OCI-LY7 (cell line): ENCODE measurements at regions not wholly inside any gene's neighbourhood (a gene's known extent, or its start where the extent isn't known, plus 50 kb on each side); places are given as distances from the start of the nearest gene placed in this dataset.

Source experiments
- EZH2phosphoT487 ChIP-seq: fragments of 200-600 bp; sonication (generic); IDR thresholded peaks from 2 replicates; pipeline ENCODE4 v1.6.1; 2018; ENCODE audit warnings: low read depth, borderline replicate concordance, mild to moderate bottlenecking, mixed run types, antibody characterized with exemption, low read length, moderate library complexity, mixed read lengths
- TF ChIP-seq, protein P1 (sequence below): fragments of 200-600 bp; sonication (generic); conservative IDR thresholded peaks from 2 replicates; pipeline ENCODE4 v1.5.1; 2014; ENCODE audit warnings: mild to moderate bottlenecking, antibody characterized with exemption, low read length, moderate library complexity, mixed read lengths

DNA sequence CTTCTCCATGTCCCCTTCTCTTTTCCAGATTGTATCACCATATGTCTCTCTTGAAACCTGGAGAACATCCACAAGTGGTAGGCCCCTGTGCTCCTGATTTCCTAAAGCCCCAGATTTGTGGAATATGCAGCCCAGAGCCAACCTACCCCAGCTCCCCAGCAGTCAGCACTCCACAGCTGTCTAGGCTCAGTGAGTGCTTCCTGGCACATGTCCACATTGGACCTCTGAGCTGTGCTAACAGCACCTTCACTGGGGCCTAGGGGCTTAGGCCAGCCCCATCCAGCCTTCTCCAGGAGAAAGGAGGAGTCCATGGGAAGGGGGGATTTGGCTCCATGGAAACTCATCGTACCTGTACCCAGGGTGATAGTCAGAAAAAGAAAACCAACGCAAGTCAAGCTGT lies 192.7 kb downstream of the FGFR2 start:
- TF ChIP-seq, protein P1, sequence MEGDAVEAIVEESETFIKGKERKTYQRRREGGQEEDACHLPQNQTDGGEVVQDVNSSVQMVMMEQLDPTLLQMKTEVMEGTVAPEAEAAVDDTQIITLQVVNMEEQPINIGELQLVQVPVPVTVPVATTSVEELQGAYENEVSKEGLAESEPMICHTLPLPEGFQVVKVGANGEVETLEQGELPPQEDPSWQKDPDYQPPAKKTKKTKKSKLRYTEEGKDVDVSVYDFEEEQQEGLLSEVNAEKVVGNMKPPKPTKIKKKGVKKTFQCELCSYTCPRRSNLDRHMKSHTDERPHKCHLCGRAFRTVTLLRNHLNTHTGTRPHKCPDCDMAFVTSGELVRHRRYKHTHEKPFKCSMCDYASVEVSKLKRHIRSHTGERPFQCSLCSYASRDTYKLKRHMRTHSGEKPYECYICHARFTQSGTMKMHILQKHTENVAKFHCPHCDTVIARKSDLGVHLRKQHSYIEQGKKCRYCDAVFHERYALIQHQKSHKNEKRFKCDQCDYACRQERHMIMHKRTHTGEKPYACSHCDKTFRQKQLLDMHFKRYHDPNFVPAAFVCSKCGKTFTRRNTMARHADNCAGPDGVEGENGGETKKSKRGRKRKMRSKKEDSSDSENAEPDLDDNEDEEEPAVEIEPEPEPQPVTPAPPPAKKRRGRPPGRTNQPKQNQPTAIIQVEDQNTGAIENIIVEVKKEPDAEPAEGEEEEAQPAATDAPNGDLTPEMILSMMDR = no peak
- TF ChIP-seq EZH2phosphoT487 = no peak
